H9 (cell line): ENCODE measurements at regions not wholly inside any gene's neighbourhood (a gene's known extent, or its start where the extent isn't known, plus 50 kb on each side); places are given as distances from the start of the nearest gene placed in this dataset.

Experiments used
- DNase-seq: peaks from one replicate; pipeline ENCODE4 v3.0.0-alpha.2; 2017
- H2AFZ ChIP-seq: one replicate; pipeline ENCODE4 v1.6.1; 2013; ENCODE audit warnings: mild to moderate bottlenecking, low read length, control low read depth, moderate library complexity
- H2AK5ac ChIP-seq: 2 replicates; pipeline ENCODE4 v1.6.1; 2013; ENCODE audit warnings: low read length, control low read depth, mixed read lengths; ENCODE audit not compliant: insufficient read length
- H2BK120ac ChIP-seq: one replicate; pipeline ENCODE4 v1.6.1; 2013; ENCODE audit warnings: low read depth, mild to moderate bottlenecking, low read length, control low read depth, inconsistent platforms; ENCODE audit not compliant: poor library complexity, severe bottlenecking
- H2BK12ac ChIP-seq: 2 replicates; pipeline ENCODE4 v1.6.1; 2013; ENCODE audit warnings: low read length, control low read depth, mixed read lengths, low read depth; ENCODE audit not compliant: insufficient read length
- H2BK15ac ChIP-seq: 2 replicates; pipeline ENCODE4 v1.6.1; 2013; ENCODE audit warnings: low read depth, low read length, control low read depth
- H2BK20ac ChIP-seq: one replicate; pipeline ENCODE4 v1.6.1; 2013; ENCODE audit warnings: low read depth, mild to moderate bottlenecking, low read length, control low read depth, inconsistent platforms; ENCODE audit not compliant: poor library complexity, severe bottlenecking
- H2BK5ac ChIP-seq: 2 replicates; pipeline ENCODE4 v1.6.1; 2013; ENCODE audit warnings: low read length, control low read depth, mixed read lengths; ENCODE audit not compliant: insufficient read length
- H3K14ac ChIP-seq: 2 replicates; pipeline ENCODE4 v1.6.1; 2013; ENCODE audit warnings: low read length, control low read depth; ENCODE audit not compliant: insufficient read depth
- H3K18ac ChIP-seq: 2 replicates; pipeline ENCODE4 v1.6.1; 2013; ENCODE audit warnings: low read depth, mild to moderate bottlenecking, mixed read lengths, low read length, control low read depth; ENCODE audit not compliant: insufficient read length
- H3K23ac ChIP-seq: 2 replicates; pipeline ENCODE4 v1.6.1; 2013; ENCODE audit warnings: low read length, control low read depth, mixed read lengths, low read depth; ENCODE audit not compliant: insufficient read length
- H3K23me2 ChIP-seq: 2 replicates; pipeline ENCODE4 v1.6.1; 2013; ENCODE audit warnings: low read depth, mild to moderate bottlenecking, mixed read lengths, low read length, control low read depth; ENCODE audit not compliant: insufficient read length, poor library complexity, severe bottlenecking
- H3K27ac ChIP-seq: 2 replicates; pipeline ENCODE4 v1.5.1; 2013; ENCODE audit warnings: low read length, control low read depth, mixed read lengths, low read depth; ENCODE audit not compliant: insufficient read length
- H3K27me3 ChIP-seq: 2 replicates; pipeline ENCODE4 v1.6.1; 2013; ENCODE audit warnings: low read length, control low read depth, inconsistent platforms; ENCODE audit not compliant: insufficient read depth
- H3K4ac ChIP-seq: 2 replicates; pipeline ENCODE4 v1.6.1; 2013; ENCODE audit warnings: low read depth, mild to moderate bottlenecking, control low read depth, inconsistent platforms, low read length, moderate library complexity
- H3K4me1 ChIP-seq: 2 replicates; pipeline ENCODE4 v1.6.1; 2013; ENCODE audit warnings: low read length, control low read depth, inconsistent platforms; ENCODE audit not compliant: insufficient read depth
- H3K4me2 ChIP-seq: 2 replicates; pipeline ENCODE4 v1.6.1; 2013; ENCODE audit warnings: low read length, control low read depth, mixed read lengths; ENCODE audit not compliant: insufficient read length, insufficient read depth
- H3K56ac ChIP-seq: 2 replicates; pipeline ENCODE4 v1.6.1; 2013; ENCODE audit warnings: low read depth, mild to moderate bottlenecking, mixed read lengths, low read length, control low read depth; ENCODE audit not compliant: insufficient read length
- H3K79me1 ChIP-seq: 2 replicates; pipeline ENCODE4 v1.6.1; 2013; ENCODE audit warnings: low read depth, mild to moderate bottlenecking, moderate library complexity, low read length, control low read depth, inconsistent platforms; ENCODE audit not compliant: insufficient read depth, poor library complexity, severe bottlenecking
- H3K79me2 ChIP-seq: 2 replicates; pipeline ENCODE4 v1.6.1; 2013; ENCODE audit warnings: low read length, control low read depth, inconsistent platforms; ENCODE audit not compliant: insufficient read depth
- H3K9ac ChIP-seq: 2 replicates; pipeline ENCODE4 v1.6.1; 2013; ENCODE audit warnings: low read length, control low read depth, mixed read lengths; ENCODE audit not compliant: insufficient read length; ENCODE audit errors: extremely low read depth
- H3K9me3 ChIP-seq: one replicate; pipeline ENCODE4 v1.6.1; 2013; ENCODE audit warnings: low read depth, low read length, inconsistent platforms; ENCODE audit not compliant: control insufficient read depth
- H3T11ph ChIP-seq: one replicate; pipeline ENCODE4 v1.6.1; 2013; ENCODE audit warnings: mild to moderate bottlenecking, low read length, control low read depth, inconsistent platforms
- H4K20me1 ChIP-seq: one replicate; pipeline ENCODE4 v1.6.1; 2013; ENCODE audit not compliant: control insufficient read depth, insufficient read length, insufficient read depth
- H4K5ac ChIP-seq: 2 replicates; pipeline ENCODE4 v1.6.1; 2013; ENCODE audit warnings: low read depth, mild to moderate bottlenecking, mixed read lengths, low read length, control low read depth; ENCODE audit not compliant: insufficient read length
- H4K8ac ChIP-seq: replicated peaks from 2 replicates; pipeline ENCODE4 v1.6.1; 2013; ENCODE audit warnings: low read length, control low read depth, mixed read lengths, low read depth; ENCODE audit not compliant: insufficient read length
- H4K91ac ChIP-seq: 2 replicates; pipeline ENCODE4 v1.6.1; 2013; ENCODE audit warnings: low read depth, mild to moderate bottlenecking, moderate library complexity, mixed read lengths, low read length, control low read depth; ENCODE audit not compliant: insufficient read length
- H3K27ac Mint-ChIP-seq, 3 experiments: 2 replicates in 2 of 3; 3 replicates in 1 of 3; pipeline ENCODE4 v1.8.0; 2020 to 2021; ENCODE audit warnings: mixed read lengths in 3 of 3, mild to moderate bottlenecking in 1 of 3, moderate library complexity in 1 of 3
- H3K27me3 Mint-ChIP-seq: 2 replicates; pipeline ENCODE4 v1.8.0; 2021; ENCODE audit warnings: low read depth, mild to moderate bottlenecking, moderate library complexity, mixed read lengths
- H3K36me3 Mint-ChIP-seq, 3 experiments: 2 replicates in 2 of 3; 3 replicates in 1 of 3; pipeline ENCODE4 v1.8.0; 2020 to 2021; ENCODE audit warnings: low read depth in 3 of 3, mixed read lengths in 3 of 3; ENCODE audit not compliant: insufficient read depth in 1 of 3
- H3K4me1 Mint-ChIP-seq, 2 experiments: 2 replicates each; pipeline ENCODE4 v1.8.0; 2020; ENCODE audit warnings: mixed read lengths in 2 of 2
- H3K4me3 Mint-ChIP-seq, 2 experiments: 2 replicates in 1 of 2; 3 replicates in 1 of 2; pipeline ENCODE4 v1.8.0; 2020 to 2021; ENCODE audit warnings: mild to moderate bottlenecking in 2 of 2, mixed read lengths in 2 of 2, moderate library complexity in 1 of 2
- H3K9me3 Mint-ChIP-seq, 2 experiments: 2 replicates in 1 of 2; 3 replicates in 1 of 2; pipeline ENCODE4 v1.8.0; 2020; ENCODE audit warnings: mild to moderate bottlenecking in 2 of 2, mixed read lengths in 2 of 2, moderate library complexity in 1 of 2
- CTCF ChIP-seq: fragments of 200-600 bp; sonication (generic); conservative IDR thresholded peaks from 3 replicates; pipeline ENCODE4 v1.8.0; 2021; ENCODE audit warnings: antibody characterized with exemption, mild to moderate bottlenecking

GRCh38 chr2:203594541-203594940 is 59.4 kb upstream of the RAPH1 start:
- Histone ChIP-seq H4K8ac (no peak overlapping the region), H3K79me1 (no peaks in the 10 kb centered on the region), H3K4me2 (no peak overlapping the region), H3K18ac (no peak overlapping the region), H3K4ac (no peak overlapping the region), H2AK5ac (no peak overlapping the region), H3K4me1 (no peaks in the 10 kb centered on the region), H4K91ac (no peak overlapping the region), H3T11ph (no peak overlapping the region), H2BK12ac (no peak overlapping the region), H2BK5ac (no peak overlapping the region), H3K27me3 (no peaks in the 10 kb centered on the region), H3K56ac (no peak overlapping the region), H2BK15ac (no peak overlapping the region), H3K9me3 (no peaks in the 10 kb centered on the region), H2BK20ac (no peak overlapping the region), H3K79me2 (no peaks in the 10 kb centered on the region), H3K14ac (no peak overlapping the region), H3K9ac (no peak overlapping the region), H3K23me2 (no peaks in the 10 kb centered on the region), H4K20me1 (no peaks in the 10 kb centered on the region), H3K23ac (no peak overlapping the region), H2AFZ (no peak overlapping the region), H4K5ac (no peak overlapping the region), H2BK120ac (no peak overlapping the region), H3K27ac (no peak overlapping the region)
- Mint-ChIP-seq H3K36me3 (no peaks in the 10 kb centered on the region; a peak in 1 of 7 replicates), H3K27ac (no peak overlapping the region), H3K4me1 (peaks cover 2 to 3% of the 10 kb centered on the region in 2 experiments; a peak in 1 of 4 replicates), H3K4me3 (no peak overlapping the region), H3K9me3 (no peaks in the 10 kb centered on the region; a peak in 1 of 5 replicates), H3K27me3 (no peaks in the 10 kb centered on the region)
- no peak for DNase-seq
- TF ChIP-seq CTCF = no peak
